Left lobe of liver (tissue), 2 donors: ENCODE measurements at regions not wholly inside any gene's neighbourhood (a gene's known extent, or its start where the extent isn't known, plus 50 kb on each side); places are given as distances from the start of the nearest gene placed in this dataset.
A peak's percentile ranks its signal among the peaks of the same experiment; 100 is the strongest.
"Not testable (repeated sequence)": the region's sequence is repeated elsewhere in the genome, so short reads cannot be mapped to it uniquely, and the experiment has no call there.

Experiments used
- ATAC-seq: fragments of 200-7000 bp; cut with Tn5 transposase; one replicate; pipeline ENCODE4 v1.9.1; 2020; ENCODE audit warnings: mild to moderate bottlenecking, moderate library complexity
- DNase-seq: peaks from one replicate; pipeline ENCODE4 v3.0.0-alpha.2; 2020; ENCODE audit warnings: low spot score
- donor health status: DM: no; HTN: no; CAD: no; lungs with moderate emphysema.
- donor health status: DM: no; HTN: yes; CAD: no.

DNA sequence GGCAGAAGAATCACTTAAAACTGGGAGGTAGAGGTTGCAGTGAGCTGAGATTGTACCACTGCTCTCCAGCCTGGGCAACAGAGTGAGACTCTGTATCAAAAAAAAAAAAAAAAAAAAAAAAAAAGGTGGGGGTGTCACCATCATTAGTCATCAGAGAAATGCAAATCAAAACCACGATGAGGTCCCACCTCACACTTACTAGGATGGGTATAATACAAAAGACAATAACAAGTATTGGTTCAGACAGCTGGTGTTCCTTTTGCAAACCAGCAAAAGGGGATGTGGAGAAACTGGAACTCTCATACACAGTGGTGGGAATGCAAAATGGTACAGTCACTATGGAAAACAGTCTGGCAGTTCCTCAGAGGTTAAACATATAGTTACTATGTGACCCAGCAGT is 78.7 kb upstream of the TSC22D2 start:
- ATAC-seq (no peak), DNase-seq (no peak)

DNA sequence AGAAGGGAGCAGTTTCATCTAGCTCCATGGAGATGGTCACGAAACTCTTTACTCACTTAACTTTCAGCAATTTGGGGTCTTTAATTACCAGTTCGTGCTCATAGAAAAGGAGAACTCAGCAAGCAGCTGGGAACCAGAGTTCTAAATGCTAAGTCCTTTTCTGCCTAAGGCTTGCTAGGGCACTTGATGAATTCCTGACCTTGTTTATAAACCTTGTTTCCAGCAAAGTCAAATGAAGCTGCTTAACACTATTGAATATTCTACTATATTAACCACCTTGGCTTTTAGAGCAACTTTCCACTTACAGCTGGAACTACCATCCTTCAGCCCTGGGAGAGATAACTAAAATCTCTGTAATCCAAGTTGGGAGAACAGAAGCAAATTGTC is 79.5 kb upstream of the TSC22D2 start:
- no peak for ATAC-seq
- no peak for DNase-seq

DNA sequence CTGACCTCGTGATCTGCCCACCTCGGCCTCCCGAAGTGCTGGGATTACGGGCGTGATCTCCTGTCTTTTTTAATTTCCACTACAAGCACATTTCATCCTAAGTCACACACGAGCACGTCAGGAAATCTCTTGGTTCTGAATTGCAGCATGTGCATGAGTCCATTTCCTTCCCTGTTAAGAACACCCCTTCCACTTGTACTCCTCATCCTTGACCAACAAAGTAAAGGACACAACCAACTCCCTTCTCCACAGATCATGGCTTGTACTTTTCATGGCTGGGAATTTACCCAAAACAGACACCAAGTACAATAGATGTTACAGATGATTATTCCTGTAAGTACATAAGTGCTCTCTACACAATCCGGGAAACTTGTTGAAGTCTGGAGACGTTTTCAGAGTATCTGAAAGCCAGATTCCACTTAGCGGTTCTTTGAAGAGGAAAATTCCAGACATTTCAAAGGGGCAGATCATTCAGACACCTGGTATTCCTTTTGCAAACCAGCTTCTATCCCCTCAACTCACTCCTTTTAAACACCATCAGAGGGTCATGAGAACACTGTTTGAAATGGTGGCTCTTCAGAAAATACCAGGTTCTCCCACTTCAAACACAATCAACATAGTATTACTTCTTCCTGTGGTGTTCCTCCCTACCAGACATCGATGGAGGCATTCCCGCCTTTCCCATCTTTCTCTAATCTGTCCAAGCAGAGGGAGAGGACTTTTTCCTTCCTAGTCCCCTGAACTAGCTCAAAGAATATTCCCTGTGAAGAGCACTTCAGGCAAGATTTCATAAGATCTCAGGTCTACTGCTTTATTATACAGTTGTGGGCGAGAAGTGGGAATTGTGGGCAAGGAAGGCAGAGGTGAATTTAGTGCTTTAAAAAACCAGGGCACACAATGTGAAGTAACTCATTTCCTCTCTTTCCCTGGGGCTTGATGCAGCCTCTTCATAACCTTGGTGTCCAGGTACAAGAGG is 80.1 kb upstream of the TSC22D2 start:
- ATAC-seq = no peak
- DNase-seq = no peak

DNA sequence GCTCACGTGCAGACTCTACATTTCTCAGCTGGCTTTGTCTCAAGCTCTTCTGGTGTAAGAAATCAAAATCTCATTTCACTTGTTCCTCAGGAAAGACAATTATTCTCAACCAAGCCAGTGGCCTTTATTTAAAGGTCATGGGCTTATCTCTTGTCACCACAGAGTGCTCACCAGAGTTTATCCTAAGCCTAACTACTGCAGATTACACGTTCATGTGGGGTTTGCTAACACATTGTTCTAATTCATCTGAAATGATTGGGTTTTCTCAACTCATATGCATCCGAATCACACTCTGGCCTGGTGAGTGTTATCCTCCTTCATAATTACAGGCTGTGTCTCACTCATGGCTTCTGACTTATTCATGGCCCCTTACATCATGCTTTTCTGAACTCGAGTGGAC is 83.3 kb upstream of the TSC22D2 start:
- ATAC-seq (no peak), DNase-seq (no peak)

DNA sequence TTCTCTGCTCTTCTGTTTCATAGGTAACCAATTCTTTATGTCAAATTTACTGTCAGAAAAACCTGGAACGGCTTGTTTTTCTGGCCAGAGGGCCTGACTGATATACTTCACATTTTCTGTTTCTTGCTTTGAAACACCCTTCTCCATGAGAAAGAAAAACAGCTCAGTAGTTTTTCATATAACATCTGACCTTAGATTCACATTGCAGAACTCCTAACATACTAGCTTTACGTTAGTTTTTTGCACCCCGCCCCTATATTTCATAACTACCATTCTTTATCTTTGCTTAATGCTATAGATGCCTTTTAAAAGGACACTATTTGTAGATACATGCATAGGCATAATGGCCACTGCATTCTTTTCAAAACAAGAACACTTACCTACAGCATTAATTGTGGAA is 83.9 kb upstream of the TSC22D2 start:
- no peak for DNase-seq
- ATAC-seq = no peak

DNA sequence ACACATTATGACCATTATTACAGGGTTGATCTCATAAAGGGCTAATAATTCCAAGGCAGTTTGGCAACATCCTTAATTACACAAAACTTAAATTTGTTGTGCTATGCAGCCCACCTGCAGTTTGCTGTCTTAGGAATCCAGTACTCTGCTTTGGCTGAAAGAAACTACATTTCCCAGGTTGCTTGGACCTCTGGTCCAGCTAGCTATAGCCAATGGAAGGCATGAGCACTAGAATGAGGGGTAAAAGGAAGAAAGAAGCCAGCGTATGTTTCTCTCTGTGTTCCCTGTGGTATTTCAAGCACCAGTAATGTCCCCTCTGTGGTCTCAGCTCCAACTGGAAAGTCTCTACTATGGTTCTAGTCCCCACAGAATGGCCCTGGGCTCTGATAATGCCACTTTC is 84.3 kb upstream of the TSC22D2 start:
- DNase-seq = no peak
- ATAC-seq = no peak

DNA sequence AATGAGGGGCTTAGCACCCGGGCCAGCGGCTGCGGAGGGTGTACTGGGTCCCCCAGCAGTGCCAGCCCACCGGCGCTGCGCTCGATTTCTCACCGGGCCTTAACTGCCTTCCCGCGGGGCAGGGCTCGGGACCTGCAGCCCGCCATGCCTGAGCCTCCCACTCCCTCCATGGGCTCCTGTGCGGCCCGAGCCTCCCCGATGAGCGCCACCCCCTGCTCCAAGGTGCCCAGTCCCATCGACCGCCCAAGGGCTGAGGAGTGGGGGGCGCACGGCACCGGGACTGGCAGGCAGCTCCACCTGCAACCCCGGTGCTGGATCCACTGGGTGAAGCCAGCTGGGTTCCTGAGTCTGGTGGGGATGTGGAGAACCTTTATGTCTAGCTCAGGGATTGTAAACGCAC is 85.0 kb upstream of the TSC22D2 start:
- not testable (repeated sequence) for ATAC-seq, DNase-seq

DNA sequence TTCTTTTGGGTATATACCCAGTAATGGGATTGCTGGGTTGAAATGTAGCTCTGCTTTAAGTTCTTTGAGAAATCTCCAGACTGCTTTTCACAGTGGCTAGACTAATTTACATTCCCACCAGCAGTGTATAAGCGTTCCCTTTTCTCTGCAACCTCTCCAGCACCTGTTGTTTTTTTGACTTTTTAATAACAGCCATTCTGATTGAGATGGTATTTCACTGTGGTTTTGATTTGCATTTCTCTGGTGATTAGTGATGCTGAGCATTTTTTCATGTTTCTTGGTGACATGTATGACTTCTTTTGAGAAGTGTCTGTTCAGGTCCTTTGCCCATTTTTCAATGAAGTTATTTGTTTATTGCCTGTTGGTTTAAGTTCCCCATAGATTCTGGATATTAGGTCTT is 87.1 kb upstream of the TSC22D2 start:
- ATAC-seq, DNase-seq: not testable (repeated sequence)

DNA sequence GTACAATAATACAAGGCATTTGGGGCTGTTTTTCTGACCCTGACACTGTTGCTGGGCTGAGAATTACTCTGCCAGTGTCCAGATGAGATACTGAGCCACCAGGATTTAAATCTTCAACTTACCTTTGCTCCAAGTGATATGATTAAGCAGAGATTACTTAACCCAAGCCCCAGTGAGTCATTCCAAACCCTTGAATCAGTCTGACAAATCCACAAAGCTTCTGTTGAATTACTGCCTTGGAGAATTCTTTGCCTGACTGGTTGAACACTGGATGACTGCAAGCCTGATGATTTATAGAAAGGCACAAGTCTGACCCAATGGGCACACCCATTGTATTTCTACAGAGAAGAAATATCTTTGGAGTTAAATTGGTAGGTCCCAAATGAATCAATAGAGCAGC is 88.2 kb upstream of the TSC22D2 start:
- DNase-seq (no peak), ATAC-seq (no peak)

DNA sequence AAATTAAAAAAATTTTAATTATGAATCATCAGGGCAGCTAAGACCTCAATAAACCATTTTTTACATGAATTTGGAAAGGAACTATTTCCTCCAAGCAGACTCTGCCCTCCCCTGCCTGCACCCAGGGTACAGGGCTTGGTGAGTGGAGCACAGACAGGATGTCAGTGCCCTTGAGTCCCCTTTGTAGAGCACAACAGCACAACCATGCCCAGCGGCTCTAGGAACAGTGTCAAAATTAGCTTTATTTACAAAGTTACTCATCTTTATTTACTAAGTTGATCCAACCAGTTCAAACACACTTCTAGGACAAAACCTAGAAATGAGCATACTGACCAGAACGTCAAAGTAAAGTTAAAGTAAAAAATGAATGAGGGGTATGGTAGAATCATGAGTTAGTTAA is 90.6 kb upstream of the TSC22D2 start:
- peak; percentile 69 for DNase-seq
- peak; percentile 100 for ATAC-seq

DNA sequence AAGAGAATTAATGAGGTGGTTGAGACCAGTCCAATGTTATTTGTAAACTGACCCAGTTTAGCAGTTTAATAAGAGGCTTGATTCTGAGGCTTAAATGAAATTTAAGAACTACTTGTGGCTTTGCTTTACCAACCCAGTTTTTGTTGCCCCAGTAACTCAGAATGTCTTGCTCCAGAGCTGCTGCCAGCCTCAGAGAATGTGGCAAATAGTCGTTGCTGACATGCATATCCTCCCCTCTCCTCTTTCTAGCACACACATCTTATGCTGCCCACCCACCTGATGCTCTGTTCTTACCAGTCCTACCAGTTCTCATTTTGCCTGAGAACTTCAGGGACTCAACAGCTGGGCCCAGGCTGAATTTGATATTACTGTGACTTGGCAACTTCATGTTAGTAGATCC is 92.4 kb upstream of the TSC22D2 start:
- DNase-seq (no peak), ATAC-seq (no peak)

DNA sequence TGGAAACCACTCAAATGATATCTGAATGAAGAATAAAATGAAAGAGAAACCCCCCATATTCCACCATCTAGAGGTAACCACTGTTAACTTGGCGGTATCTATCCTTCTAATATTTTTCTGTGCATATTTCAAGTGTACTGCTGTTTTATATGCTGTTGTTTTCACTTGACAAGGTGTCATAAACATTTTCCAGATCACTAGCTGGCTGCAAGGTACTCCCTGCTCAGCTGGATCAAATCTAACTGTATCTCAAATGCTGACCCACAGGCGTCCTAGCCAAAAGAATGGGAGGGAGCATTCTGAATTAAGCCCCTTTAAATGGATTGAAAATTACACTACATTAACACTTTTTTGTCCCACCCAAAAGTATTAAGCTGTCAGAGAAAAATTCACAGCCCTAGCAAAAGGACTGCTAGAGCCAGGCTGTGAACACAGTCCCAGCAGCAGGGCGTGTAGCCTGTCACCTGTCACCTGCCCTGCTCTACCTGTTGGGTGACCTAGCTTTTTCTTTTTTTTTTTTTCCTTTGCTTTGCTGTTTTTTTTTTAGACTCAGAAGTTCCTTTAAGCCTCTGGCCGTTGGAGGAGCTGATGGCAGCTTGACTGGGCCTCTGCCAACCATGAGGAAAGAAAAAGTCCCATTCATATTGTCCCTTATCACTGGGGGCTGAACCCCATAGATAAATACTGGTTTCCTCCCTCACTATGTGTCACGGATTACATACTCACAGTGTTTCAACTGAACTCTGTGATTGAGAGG is 93.7 kb upstream of the TSC22D2 start:
- DNase-seq (no peak), ATAC-seq (no peak)

DNA sequence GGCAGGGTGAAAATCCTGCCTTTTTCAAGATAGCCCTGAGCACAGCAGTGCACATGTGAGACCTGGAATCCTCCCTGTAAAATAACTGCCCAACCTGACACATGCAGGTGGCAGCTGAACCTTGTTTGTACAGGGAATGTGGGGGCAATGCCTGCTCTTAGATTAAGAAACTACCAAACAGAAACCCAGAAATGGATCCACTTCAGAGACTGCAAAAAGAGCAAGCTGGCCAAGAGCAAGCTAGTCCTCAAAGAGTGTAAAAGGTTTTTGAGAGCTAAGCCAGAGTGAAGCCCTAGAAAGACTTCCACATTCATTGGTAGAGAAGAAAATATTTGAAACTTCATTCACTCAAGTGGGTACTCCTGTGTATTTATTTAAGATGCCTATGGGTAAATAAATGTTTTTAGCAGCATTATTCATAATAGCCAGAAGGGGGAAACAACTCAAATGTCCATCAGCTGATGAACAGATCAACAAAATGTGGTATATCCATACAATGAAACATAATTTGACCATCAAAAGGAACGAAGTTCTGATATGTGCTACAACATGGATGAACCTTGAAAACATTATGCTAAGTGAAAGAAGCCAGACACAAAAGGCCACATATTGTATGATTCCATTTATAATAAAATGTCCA is 96.0 kb upstream of the TSC22D2 start:
- DNase-seq (no peak), ATAC-seq (no peak)

DNA sequence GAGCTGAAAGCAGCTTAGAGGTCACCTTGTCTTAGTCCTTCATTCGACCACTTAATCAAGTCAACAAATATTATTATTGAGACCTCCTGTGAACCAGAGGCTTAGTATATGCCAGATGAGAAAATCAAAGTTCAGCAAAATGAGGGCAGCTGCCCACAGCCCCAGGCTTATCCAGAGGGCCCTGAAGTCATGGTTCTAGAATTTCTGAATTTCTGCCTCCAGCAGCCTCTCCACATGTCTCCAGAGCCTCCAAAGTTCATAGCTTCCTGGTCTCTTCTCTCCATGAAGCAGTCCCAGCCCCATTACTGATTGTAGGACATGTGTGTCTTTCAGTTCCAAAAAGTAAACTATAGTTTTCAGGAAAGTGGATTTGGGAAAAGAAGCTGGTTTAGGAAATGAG is 96.9 kb upstream of the TSC22D2 start:
- ATAC-seq = no peak
- DNase-seq = no peak

DNA sequence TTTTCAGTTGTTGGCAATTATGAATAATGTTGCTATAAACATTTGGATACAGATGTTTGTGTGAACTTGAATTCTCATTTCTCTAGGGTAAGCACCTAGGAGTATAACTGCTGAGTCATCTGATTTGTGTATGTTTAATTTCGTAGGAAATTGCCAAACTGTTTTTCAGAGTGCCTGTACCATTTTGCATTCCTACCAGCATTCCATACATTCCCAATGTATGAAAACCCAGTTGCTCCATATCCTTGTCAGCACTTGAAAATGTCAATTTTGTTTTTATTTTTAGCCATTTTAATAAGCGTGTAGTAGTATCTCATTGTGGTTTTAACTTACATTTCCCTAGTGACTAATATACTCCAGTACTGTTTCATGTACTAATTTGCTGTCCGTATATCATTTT is 98.5 kb upstream of the TSC22D2 start:
- ATAC-seq = no peak
- no peak for DNase-seq

DNA sequence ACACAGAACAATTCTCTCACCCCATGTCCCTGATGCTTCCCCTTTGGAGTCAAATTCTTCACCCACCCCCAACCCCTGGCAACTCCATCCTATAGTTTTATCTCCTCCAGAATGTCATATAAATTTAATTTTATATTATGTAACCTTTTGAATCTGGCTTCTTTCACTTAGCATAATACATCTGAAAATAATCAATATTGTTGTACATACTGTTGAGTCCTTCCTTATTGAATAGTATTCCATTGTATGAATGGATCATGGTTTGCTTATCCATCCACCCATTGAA is 98.9 kb upstream of the TSC22D2 start:
- ATAC-seq (no peak), DNase-seq (no peak)

DNA sequence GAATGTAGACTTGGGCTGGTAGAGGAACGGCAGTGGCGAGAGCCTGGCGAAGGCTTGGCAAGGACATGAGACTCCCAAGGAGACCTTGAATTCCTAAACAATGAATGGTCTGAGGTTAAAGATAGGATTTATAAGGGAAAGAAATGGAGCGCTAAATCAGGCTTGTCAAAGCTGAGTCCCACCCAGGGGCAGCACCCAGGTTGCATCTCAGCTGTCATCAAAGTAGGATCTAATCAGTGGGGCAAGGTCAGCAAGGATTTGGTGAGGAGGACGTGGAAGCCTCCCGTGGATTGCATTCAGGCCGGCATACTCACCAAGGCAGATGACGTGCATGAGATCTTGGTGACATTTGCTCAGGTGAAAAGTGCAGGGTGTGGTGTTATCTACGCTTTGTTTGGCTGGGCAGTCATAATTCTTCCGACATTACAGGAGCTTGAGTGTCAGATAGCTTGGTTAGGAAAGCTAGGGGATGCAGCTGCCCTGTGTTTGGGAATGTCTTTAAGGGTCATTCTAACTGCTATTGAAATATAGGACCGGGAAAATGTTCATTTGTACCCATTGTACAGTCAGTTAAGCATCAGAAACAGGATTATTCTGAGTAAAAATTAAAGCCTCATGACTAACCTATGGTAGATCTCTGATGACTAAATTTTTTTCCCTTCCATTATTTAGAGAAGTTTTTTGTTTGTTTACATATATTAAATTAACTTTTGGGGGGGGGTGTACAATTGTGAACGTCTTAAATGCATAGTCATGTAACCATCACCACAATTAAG is 99.4 kb upstream of the TSC22D2 start:
- ATAC-seq (no peak), DNase-seq (no peak)

DNA sequence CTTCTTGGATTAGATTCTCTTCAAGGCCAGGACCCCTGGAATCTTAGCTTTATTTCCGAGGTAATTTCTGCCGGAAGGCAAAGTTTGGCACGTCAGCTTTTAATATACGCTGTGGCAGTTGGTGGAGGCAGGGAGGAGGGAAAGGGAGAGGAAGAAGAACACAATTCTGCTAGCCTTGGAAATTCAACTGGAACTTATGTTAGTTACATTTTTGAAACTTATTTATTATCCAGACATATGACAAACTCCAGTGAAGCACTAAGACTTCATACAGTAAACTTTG is 100.1 kb upstream of the TSC22D2 start:
- ATAC-seq (no peak), DNase-seq (no peak)

DNA sequence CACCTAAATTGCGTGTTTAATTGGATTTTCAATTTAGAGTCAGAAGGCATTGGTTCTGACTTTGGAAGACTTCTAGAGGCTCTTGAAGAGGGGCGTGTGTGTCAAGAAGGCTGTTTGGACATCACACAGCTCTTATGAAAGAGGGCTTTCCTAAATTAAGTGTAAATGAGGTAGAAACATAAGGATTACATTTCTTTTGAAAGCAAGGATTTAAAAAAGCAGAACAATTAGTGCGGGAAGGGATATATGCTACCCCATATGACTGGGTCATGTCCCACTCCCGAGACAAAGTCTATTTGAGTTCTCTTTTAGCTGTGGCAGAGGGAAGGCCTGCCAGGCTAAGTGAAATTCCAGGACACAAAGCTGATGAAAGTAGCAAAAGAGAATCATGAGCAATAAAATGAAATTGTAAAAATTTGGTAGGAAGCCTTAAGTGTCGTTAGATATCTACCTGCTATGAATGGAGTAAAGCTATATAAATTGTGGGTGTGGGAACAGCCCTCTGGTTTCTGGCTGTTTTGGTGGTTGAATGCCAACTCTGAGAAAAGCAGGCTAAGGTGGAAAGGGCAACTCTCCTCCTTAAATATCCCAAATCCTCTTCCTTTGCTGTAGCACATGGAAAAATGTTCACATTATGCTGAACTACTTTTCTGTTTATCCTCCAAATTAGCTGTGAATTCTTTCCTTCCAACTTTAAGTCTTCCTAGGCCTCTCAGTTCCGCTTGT is 100.6 kb upstream of the TSC22D2 start:
- DNase-seq = no peak
- ATAC-seq = no peak

DNA sequence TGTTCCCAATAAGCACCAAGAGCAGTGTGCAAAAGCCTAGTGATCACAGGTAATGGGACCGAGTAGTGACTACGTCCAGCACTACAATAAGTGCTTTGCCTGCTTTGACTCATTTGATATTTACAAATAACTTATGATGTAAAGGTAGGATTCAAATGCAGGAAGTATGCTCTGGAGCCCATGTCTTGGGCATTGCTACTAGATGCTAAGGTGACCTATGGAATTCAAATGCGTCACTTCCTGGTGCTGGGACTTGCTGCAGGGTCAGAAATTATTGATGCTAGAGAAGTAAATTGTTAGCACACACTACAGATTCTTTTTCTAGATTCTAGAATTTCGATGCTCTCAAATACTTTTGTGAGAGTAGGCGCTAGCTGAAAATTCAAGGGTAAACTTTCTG is 101.2 kb upstream of the TSC22D2 start:
- ATAC-seq (no peak), DNase-seq (no peak)

DNA sequence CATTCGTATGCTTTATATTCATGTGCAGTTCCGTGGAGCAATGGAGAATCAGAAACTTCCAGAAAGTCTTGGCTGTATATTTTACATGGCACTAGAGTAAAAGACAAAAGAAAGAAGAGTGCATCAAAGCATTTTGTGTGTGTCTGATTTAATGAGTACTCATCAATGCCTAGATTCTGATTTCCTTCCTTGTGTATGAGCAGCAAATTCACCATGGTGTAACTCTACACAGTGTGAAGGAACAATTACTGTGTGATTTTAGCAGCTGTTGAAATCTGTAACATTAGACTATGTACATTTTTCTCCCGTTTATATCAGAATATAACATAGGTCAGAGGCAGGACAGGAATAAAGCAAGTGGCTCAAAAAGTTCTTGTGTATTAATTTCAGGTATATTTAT is 102.0 kb upstream of the TSC22D2 start:
- no peak for ATAC-seq

More for the DNA sequence above, 102.0 kb upstream of the TSC22D2 start:
- no peak for DNase-seq
